Activated naive CD8-positive, alpha-beta T cell treated with anti-CD3 and anti-CD28 coated beads, Interleukin-2, amount 10 ng/mL, durations not matched to agents 7 days and 5 days (primary cell): ENCODE measurements at regions not wholly inside any gene's neighbourhood (a gene's known extent, or its start where the extent isn't known, plus 50 kb on each side); places are given as distances from the start of the nearest gene placed in this dataset.
"Not testable (repeated sequence)": the region's sequence is repeated elsewhere in the genome, so short reads cannot be mapped to it uniquely, and the experiment has no call there.

Experiments
- ATAC-seq: fragments of 150-1000 bp; cut with Tn5 transposase; one replicate; pipeline ENCODE4 v1.10.0; 2021; ENCODE audit warnings: low read depth, moderate library complexity
- POLR2A ChIA-PET: fragments of 350-600 bp; sonication (Branson Sonifier 250); formaldehyde crosslinking; loops from one replicate; lab custom pipeline; 2021; ENCODE audit warnings: antibody characterized with exemption; lab: Charles Lee
- DNase-seq: peaks from one replicate; pipeline ENCODE4 v3.0.0; 2021
- H3K27ac Mint-ChIP-seq: one replicate; pipeline ENCODE4 v1.8.0; 2022; ENCODE audit warnings: mild to moderate bottlenecking, mixed read lengths
- H3K27me3 Mint-ChIP-seq: one replicate; pipeline ENCODE4 v1.8.0; 2022; ENCODE audit warnings: mild to moderate bottlenecking, moderate library complexity, mixed read lengths
- H3K36me3 Mint-ChIP-seq: one replicate; pipeline ENCODE4 v1.8.0; 2021; ENCODE audit warnings: mild to moderate bottlenecking, mixed read lengths
- H3K4me1 Mint-ChIP-seq: one replicate; pipeline ENCODE4 v1.8.0; 2021; ENCODE audit warnings: mixed read lengths
- H3K4me3 Mint-ChIP-seq: one replicate; pipeline ENCODE4 v1.8.0; 2022; ENCODE audit warnings: mild to moderate bottlenecking, moderate library complexity, mixed read lengths
- H3K9me3 Mint-ChIP-seq: one replicate; pipeline ENCODE4 v1.8.0; 2021; ENCODE audit warnings: mixed read lengths

GRCh38 chr4:162494935-162495334, 331.1 kb upstream of the FSTL5 start:
- no peak overlapping the region for H3K27ac Mint-ChIP-seq
- POLR2A ChIA-PET = no interaction called here
- H3K36me3 Mint-ChIP-seq = no peaks in the 10 kb centered on the region
- no peak overlapping the region for H3K4me3 Mint-ChIP-seq
- no peak for DNase-seq
- no peaks in the 10 kb centered on the region for H3K9me3 Mint-ChIP-seq
- no peaks in the 10 kb centered on the region for H3K27me3 Mint-ChIP-seq
- H3K4me1 Mint-ChIP-seq = no peaks in the 10 kb centered on the region
- no peak for ATAC-seq

- Mint-ChIP-seq H3K4me1 (no peaks in the 10 kb centered on the region), H3K36me3 (no peaks in the 10 kb centered on the region), H3K27me3 (no peaks in the 10 kb centered on the region), H3K27ac (no peak overlapping the region), H3K4me3 (no peak overlapping the region), H3K9me3 (no peaks in the 10 kb centered on the region)
- POLR2A ChIA-PET = no interaction called here
- no peak for ATAC-seq
- no peak for DNase-seq
These were observed 321.7 kb upstream of the FSTL5 start for GRCh38 chr4:162485486-162485885.

- H3K27me3 Mint-ChIP-seq = no peaks in the 10 kb centered on the region
- no peaks in the 10 kb centered on the region for H3K36me3 Mint-ChIP-seq
- H3K4me1 Mint-ChIP-seq = no peaks in the 10 kb centered on the region
- H3K9me3 Mint-ChIP-seq = peaks cover 1% of the 10 kb centered on the region
- ATAC-seq (no peak), DNase-seq (no peak)
- POLR2A ChIA-PET = no interaction called here
- H3K4me3 Mint-ChIP-seq = no peak overlapping the region
- H3K27ac Mint-ChIP-seq = no peak overlapping the region
These were observed 311.4 kb upstream of the FSTL5 start for GRCh38 chr4:162475246-162475645.

- no peak overlapping the region for H3K27ac Mint-ChIP-seq
- no peaks in the 10 kb centered on the region for H3K27me3 Mint-ChIP-seq
- POLR2A ChIA-PET = no interaction called here
- DNase-seq (no peak), ATAC-seq (no peak)
- H3K9me3 Mint-ChIP-seq = no peaks in the 10 kb centered on the region
- H3K36me3 Mint-ChIP-seq = no peaks in the 10 kb centered on the region
- H3K4me3 Mint-ChIP-seq = no peak overlapping the region
- H3K4me1 Mint-ChIP-seq = no peaks in the 10 kb centered on the region
These were observed 306.2 kb upstream of the FSTL5 start for GRCh38 chr4:162469977-162470376.

- H3K27ac Mint-ChIP-seq, DNase-seq, H3K4me3 Mint-ChIP-seq, H3K36me3 Mint-ChIP-seq, H3K4me1 Mint-ChIP-seq, H3K9me3 Mint-ChIP-seq, H3K27me3 Mint-ChIP-seq, POLR2A ChIA-PET, ATAC-seq: not testable (repeated sequence)
These were observed 301.6 kb upstream of the FSTL5 start for GRCh38 chr4:162465356-162465755.

GRCh38 chr4:162461952-162462351, 298.2 kb upstream of the FSTL5 start:
- no peaks in the 10 kb centered on the region for H3K27me3 Mint-ChIP-seq
- H3K4me3 Mint-ChIP-seq = no peak overlapping the region
- no peak for DNase-seq
- H3K36me3 Mint-ChIP-seq = no peaks in the 10 kb centered on the region
- H3K9me3 Mint-ChIP-seq = peaks cover 2% of the 10 kb centered on the region
- H3K27ac Mint-ChIP-seq = no peak overlapping the region
- no peak for ATAC-seq
- POLR2A ChIA-PET = no interaction called here
- no peaks in the 10 kb centered on the region for H3K4me1 Mint-ChIP-seq

- Mint-ChIP-seq H3K27ac (no peak overlapping the region), H3K4me3 (no peak overlapping the region), H3K36me3 (no peaks in the 10 kb centered on the region), H3K9me3 (peaks cover 2% of the 10 kb centered on the region), H3K27me3 (no peaks in the 10 kb centered on the region), H3K4me1 (no peaks in the 10 kb centered on the region)
- no peak for ATAC-seq
- POLR2A ChIA-PET = no interaction called here
- DNase-seq = no peak
These were observed 294.3 kb upstream of the FSTL5 start for GRCh38 chr4:162458051-162458450.

- Mint-ChIP-seq H3K27ac (no peak overlapping the region), H3K4me3 (no peak overlapping the region), H3K4me1 (no peaks in the 10 kb centered on the region), H3K36me3 (no peaks in the 10 kb centered on the region), H3K27me3 (no peaks in the 10 kb centered on the region), H3K9me3 (peaks cover 2% of the 10 kb centered on the region)
- no peak for ATAC-seq
- POLR2A ChIA-PET = no interaction called here
- DNase-seq = no peak
These were observed 293.5 kb upstream of the FSTL5 start for GRCh38 chr4:162457071-162457865.

GRCh38 chr4:162456106-162456505, 292.3 kb upstream of the FSTL5 start:
- no peaks in the 10 kb centered on the region for H3K27me3 Mint-ChIP-seq
- H3K4me3 Mint-ChIP-seq = no peak overlapping the region
- H3K36me3 Mint-ChIP-seq = no peaks in the 10 kb centered on the region
- no peaks in the 10 kb centered on the region for H3K4me1 Mint-ChIP-seq
- DNase-seq (no peak), ATAC-seq (no peak)
- POLR2A ChIA-PET = no interaction called here
- peaks cover 2% of the 10 kb centered on the region for H3K9me3 Mint-ChIP-seq
- H3K27ac Mint-ChIP-seq = no peak overlapping the region

- H3K27ac Mint-ChIP-seq = no peak overlapping the region
- POLR2A ChIA-PET = no interaction called here
These were observed 286.8 kb upstream of the FSTL5 start for GRCh38 chr4:162450531-162451035.

GRCh38 chr4:162443510-162443909, 279.7 kb upstream of the FSTL5 start:
- H3K36me3 Mint-ChIP-seq = no peaks in the 10 kb centered on the region
- ATAC-seq (no peak), DNase-seq (no peak)
- no peaks in the 10 kb centered on the region for H3K9me3 Mint-ChIP-seq
- no peak overlapping the region for H3K27ac Mint-ChIP-seq
- POLR2A ChIA-PET = no interaction called here
- no peaks in the 10 kb centered on the region for H3K4me1 Mint-ChIP-seq
- no peaks in the 10 kb centered on the region for H3K27me3 Mint-ChIP-seq
- H3K4me3 Mint-ChIP-seq = no peak overlapping the region

More at GRCh38 chr4:162450531-162451035, 286.8 kb upstream of the FSTL5 start:
- no peaks in the 10 kb centered on the region for H3K4me1 Mint-ChIP-seq
- no peak overlapping the region for H3K4me3 Mint-ChIP-seq
- no peaks in the 10 kb centered on the region for H3K9me3 Mint-ChIP-seq
- H3K27me3 Mint-ChIP-seq = no peaks in the 10 kb centered on the region
- H3K36me3 Mint-ChIP-seq = no peaks in the 10 kb centered on the region
- ATAC-seq (no peak), DNase-seq (no peak)

- Mint-ChIP-seq H3K9me3 (no peaks in the 10 kb centered on the region), H3K27ac (no peak overlapping the region), H3K4me1 (no peaks in the 10 kb centered on the region), H3K27me3 (no peaks in the 10 kb centered on the region), H3K4me3 (no peak overlapping the region), H3K36me3 (no peaks in the 10 kb centered on the region)
- DNase-seq (no peak), ATAC-seq (no peak)
- POLR2A ChIA-PET = no interaction called here
These were observed 278.3 kb upstream of the FSTL5 start for GRCh38 chr4:162442128-162442527.

- ATAC-seq (no peak), DNase-seq (no peak)
- Mint-ChIP-seq H3K9me3 (peaks cover 4% of the 10 kb centered on the region), H3K27me3 (no peaks in the 10 kb centered on the region), H3K36me3 (no peaks in the 10 kb centered on the region), H3K4me3 (no peak overlapping the region), H3K4me1 (no peaks in the 10 kb centered on the region), H3K27ac (no peak overlapping the region)
- POLR2A ChIA-PET = no interaction called here
These were observed 258.5 kb upstream of the FSTL5 start for GRCh38 chr4:162422312-162422711.

GRCh38 chr4:162410854-162411253, 247.1 kb upstream of the FSTL5 start:
- Mint-ChIP-seq H3K9me3 (no peaks in the 10 kb centered on the region), H3K27me3 (no peaks in the 10 kb centered on the region), H3K27ac (no peak overlapping the region), H3K36me3 (no peaks in the 10 kb centered on the region), H3K4me3 (no peak overlapping the region), H3K4me1 (no peaks in the 10 kb centered on the region)
- ATAC-seq (no peak), DNase-seq (no peak)
- POLR2A ChIA-PET = no interaction called here
